Renal cortex interstitium (tissue), 11 donors: ENCODE measurements at regions not wholly inside any gene's neighbourhood (a gene's known extent, or its start where the extent isn't known, plus 50 kb on each side); places are given as distances from the start of the nearest gene placed in this dataset.

ENCODE experiments used
- DNase-seq, 11 donors: peaks; one replicate each; pipeline ENCODE4 v3.0.0-alpha.2; 2013; ENCODE audit warnings: low read depth in 9 of 11, low spot score in 4 of 11; ENCODE audit errors: extremely low read depth in 1 of 11

- no peak for DNase-seq
Measured at GRCh38 chr15:27673766-27674445, 425.2 kb downstream of the OCA2 start.

DNA sequence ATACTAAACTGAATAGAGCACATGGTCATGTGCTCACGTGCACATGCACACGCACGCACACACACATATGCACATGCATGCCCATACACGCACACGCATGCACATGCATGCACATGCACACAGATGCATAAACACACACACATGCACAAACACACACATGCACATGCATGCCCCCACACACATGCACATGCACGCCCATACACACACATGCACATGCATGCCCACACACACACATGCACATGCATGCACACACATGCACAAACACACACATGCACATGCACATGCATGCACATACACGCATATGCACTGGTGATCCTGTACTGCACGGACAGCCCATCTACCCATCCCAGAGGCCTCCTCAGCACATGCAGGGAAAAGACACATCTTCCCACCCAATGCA lies 426.6 kb downstream of the OCA2 start:
- DNase-seq: no peak

DNA sequence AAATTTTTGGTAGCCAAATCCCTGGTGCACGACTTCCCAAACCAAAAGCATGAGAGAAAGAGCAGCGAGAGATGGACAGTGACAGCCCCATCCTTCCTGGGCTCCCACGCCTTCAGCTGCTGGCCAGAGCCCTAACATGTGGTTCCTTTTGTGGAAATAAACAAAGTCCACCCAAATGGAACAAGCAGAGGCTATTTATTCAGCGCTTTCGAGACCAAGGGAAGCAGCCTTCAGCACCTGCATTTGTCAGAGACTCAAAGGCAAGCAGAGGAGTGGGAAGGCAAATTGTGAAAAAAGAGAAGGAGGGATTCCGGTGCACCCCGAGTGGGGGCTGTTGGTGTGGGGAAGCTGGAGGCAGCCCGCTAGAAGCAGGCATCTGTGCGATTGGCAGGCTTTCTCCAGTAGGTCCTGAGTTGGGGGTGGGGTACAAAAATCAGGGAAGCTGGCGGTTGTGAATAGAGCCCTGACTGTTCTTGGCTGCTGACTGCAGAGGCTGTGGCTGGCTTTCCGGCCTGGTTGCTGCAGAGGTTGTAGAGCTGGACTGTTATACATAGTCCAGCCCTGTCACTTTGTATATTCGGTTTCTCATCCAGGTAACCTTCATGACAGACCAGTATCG lies 427.2 kb downstream of the OCA2 start:
- peak in 1 of 11 donors; percentile 41 for DNase-seq

DNA sequence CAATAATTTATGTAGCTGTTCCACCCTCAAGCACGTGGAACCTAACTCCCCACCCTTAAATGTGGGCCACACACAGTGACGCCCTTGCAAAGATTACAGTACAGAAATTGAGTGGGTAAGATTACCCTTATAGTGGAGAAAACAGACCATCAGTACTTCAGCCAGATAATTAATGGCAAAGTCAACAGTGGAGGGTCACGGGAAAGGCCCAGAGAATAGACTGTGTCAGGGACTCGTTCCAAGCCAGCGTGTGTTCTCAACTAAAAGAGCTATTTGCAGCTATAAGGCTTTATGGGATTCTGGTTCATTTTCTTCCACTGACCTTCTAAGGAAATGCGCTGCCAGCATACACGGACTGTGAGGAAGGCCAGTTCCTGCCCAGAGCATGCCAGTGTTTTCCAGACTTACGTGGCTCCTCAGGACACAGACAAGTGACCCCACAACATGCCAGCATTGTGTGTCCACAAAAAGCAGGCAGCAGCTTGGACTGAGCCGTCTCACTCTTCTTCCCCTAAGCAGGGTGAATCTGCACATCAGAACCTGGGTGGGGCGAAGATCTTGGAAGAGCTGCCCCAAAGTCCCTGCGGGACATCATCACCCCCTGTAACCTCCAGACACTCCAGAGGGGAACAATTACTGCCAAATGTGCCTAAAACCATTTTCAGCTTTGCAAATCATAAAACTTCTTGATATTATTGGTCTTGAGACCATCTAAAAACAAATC lies 428.5 kb downstream of the OCA2 start:
- DNase-seq: peak in 8 of 11 donors; percentile 32 to 73 (median 55)

GRCh38 chr15:27669641-27670040 lies 429.5 kb downstream of the OCA2 start:
- no peak for DNase-seq

GRCh38 chr15:27668471-27669220 lies 430.5 kb downstream of the OCA2 start:
- DNase-seq: no peak

- DNase-seq: no peak
Measured at GRCh38 chr15:27665002-27665401, 434.1 kb downstream of the OCA2 start.

GRCh38 chr15:27662892-27663291 lies 436.2 kb downstream of the OCA2 start:
- DNase-seq: no peak

DNA sequence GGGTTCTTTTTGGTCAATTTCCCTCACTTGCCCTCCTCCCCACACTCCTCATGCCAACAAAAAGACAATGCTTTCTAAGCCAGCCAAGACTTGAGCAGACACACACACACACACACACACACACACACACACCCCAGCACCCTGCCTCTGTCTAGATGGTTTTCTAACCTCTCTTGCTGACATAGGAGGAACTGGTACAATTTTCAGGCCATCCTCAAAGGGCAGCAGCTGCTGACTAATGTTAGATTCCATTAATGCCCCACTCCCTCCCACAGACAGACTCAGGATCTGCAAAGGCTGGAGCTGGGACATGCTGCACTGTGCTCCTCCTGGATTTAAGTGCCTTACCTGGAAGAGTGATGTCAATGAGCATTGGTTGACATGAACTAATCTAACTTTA lies 438.4 kb downstream of the OCA2 start:
- DNase-seq: no peak

- DNase-seq: no peak
Measured at GRCh38 chr15:27656296-27656987, 442.7 kb downstream of the OCA2 start.

DNA sequence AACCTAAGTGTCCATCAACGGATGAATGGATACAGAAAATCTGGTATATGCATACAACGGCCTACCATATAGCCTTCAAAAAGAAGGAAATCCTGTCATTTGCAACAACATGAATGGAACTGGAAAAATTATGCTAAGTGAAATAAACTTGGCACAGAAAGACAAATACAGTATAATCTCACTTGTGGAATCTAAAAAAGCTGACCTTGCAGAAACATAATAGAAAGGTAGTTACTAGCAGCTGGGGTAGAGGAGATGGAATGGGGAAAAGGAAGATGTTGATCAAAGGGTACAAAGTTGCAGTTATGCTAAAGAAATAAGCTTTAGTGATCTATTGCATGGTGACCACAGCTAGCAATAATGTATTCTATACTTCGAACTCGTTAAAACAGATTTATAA lies 444.1 kb downstream of the OCA2 start:
- DNase-seq: no peak

GRCh38 chr15:27650244-27650643 lies 448.9 kb downstream of the OCA2 start:
- no peak for DNase-seq

- DNase-seq: no peak
Measured at GRCh38 chr15:27648359-27648758, 450.8 kb downstream of the OCA2 start.

GRCh38 chr15:27646531-27646930 lies 452.6 kb downstream of the OCA2 start:
- no peak for DNase-seq

GRCh38 chr15:27645672-27646071 lies 453.4 kb downstream of the OCA2 start:
- DNase-seq: no peak

GRCh38 chr15:27642981-27643380 lies 456.1 kb downstream of the OCA2 start:
- DNase-seq: no peak

DNA sequence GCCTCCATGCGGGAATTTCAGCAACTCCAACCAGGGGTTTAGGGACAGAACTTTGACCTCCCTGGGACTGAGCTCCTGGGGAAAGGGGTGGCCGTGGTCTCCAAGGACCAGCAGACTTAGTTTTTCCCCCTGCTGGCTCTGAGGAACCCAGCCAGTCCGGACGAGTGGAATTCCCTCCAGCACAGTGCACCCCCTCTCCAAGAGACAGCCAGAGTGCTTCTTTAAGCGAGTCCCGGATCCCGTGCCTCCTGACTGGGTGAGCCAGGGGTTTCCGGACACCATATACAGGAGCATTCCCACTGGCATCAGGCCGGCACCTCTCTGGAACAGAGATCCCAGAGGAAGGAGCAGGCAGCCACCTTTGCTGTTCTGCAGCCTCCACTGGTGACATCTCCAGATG lies 459.5 kb downstream of the OCA2 start:
- DNase-seq: no peak

DNA sequence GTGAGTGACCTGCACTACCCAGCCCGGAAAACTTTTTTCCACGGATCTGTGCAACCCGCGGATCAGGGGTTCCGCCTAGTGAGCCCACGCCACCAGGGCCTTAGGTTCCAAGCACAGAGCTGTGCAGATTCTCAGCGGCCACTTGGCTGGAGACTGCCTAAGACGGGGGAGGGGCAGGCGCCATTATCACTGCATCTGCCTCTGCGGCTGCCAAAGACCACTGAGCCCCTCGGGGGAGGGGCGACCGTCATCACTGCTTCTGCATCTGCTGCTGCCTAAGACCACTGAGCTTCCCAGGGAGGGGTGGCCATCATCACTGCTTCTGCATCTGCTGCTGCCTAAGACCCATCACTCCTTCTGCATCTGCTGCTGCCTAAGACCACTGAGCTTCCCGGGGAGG lies 460.2 kb downstream of the OCA2 start:
- DNase-seq: no peak

GRCh38 chr15:27635916-27636315 lies 463.2 kb downstream of the OCA2 start:
- no peak for DNase-seq
